ENCODE measurements at regions not wholly inside any gene's neighbourhood (a gene's known extent, or its start where the extent isn't known, plus 50 kb on each side); places are given as distances from the start of the nearest gene placed in this dataset.

DNA sequence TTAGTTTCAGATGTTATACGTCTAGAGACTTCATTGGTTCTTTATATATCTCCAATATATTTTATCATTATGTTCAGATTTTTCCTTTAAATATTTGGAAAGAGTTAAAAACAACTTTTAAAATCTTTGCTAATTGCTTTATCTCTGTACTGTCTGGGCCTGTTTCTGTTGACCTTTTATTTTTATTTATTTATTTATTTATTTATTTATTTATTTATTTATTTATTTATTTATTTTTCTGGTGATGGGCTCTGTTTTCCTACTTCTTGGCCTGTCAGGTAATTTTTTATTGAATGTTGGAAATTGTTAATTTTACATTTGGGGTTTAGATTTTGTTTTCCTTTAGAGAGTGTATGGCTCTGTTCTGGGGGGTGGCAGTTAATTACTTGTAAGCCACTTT is 279.7 kb upstream of the KAZN start:
- H3K9ac ChIP-seq (ENCODE audit: low read length), result no peak overlapping the region
- H3K27me3 ChIP-seq (ENCODE audit: control insufficient read depth in 1 of 2, insufficient read depth in 2 of 2, low read length in 2 of 2), result no peaks in the 10 kb centered on the region

DNA sequence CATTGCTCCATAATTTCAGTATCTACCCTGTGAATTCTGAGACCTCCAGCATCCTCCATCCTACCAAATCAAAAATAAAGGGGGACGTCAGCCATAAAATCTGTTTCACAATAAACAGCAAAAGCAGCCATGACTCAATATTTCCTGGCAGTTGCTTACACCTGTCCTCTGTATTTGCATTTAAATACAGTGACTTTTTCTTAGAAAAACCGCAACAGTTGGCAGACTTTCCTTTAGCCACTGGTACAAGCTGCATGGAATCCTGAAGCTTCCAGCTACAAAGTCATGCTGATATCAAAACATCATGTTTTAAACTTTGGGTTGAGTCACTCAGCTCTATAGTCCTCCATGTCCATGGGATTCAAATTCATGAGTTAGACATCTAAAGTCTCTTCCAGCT is 278.0 kb upstream of the KAZN start:
- Histone ChIP-seq H3K4me1 (ENCODE audit: insufficient read depth, low read length) (no peaks in the 10 kb centered on the region), H3K4me3 (ENCODE audit: low read depth in 1 of 2, low read length in 2 of 2) (no peak overlapping the region), H3K9ac (ENCODE audit: low read length) (no peak overlapping the region), H3K36me3 (ENCODE audit: insufficient read depth, low read length) (no peaks in the 10 kb centered on the region), H3K27me3 (ENCODE audit: control insufficient read depth in 1 of 2, insufficient read depth in 2 of 2, low read length in 2 of 2) (no peaks in the 10 kb centered on the region), H3K9me3 (ENCODE audit: low read length) (no peaks in the 10 kb centered on the region), H3K27ac (ENCODE audit: low read depth, low read length) (no peak overlapping the region)

More for the DNA sequence above, 279.7 kb upstream of the KAZN start:
- H3K4me1 ChIP-seq (ENCODE audit: insufficient read depth, low read length), result no peaks in the 10 kb centered on the region
- H3K4me3 ChIP-seq (ENCODE audit: low read depth in 1 of 2, low read length in 2 of 2), result no peak overlapping the region
- no peak overlapping the region for H3K27ac ChIP-seq (ENCODE audit: low read depth, low read length)
- no peaks in the 10 kb centered on the region for H3K9me3 ChIP-seq (ENCODE audit: low read length)
- H3K36me3 ChIP-seq (ENCODE audit: insufficient read depth, low read length), result no peaks in the 10 kb centered on the region

DNA sequence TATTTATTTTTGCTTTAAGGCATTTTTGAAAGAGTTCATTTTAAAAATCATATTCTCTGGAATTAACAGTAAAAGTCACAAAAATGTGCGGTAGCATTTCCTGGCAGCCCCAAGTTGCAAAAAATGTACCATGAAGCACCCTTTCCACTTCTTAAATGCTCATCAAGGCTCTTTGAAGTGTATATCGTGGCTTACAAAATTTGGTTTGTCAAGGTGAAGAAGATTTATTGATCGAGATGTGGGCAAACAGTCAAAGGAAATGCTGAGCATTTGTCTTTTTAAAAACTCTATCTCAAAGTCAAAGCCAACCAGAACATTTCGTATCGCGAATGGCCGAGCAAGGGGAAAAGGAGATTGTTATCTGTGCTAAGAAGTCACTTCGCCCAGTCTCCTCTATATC is 277.5 kb upstream of the KAZN start:
- Histone ChIP-seq H3K9ac (ENCODE audit: low read length) (no peak overlapping the region), H3K4me1 (ENCODE audit: insufficient read depth, low read length) (no peaks in the 10 kb centered on the region), H3K36me3 (ENCODE audit: insufficient read depth, low read length) (no peaks in the 10 kb centered on the region), H3K27me3 (ENCODE audit: control insufficient read depth in 1 of 2, insufficient read depth in 2 of 2, low read length in 2 of 2) (no peaks in the 10 kb centered on the region), H3K4me3 (ENCODE audit: low read depth in 1 of 2, low read length in 2 of 2) (no peak overlapping the region), H3K9me3 (ENCODE audit: low read length) (no peaks in the 10 kb centered on the region), H3K27ac (ENCODE audit: low read depth, low read length) (no peak overlapping the region)

DNA sequence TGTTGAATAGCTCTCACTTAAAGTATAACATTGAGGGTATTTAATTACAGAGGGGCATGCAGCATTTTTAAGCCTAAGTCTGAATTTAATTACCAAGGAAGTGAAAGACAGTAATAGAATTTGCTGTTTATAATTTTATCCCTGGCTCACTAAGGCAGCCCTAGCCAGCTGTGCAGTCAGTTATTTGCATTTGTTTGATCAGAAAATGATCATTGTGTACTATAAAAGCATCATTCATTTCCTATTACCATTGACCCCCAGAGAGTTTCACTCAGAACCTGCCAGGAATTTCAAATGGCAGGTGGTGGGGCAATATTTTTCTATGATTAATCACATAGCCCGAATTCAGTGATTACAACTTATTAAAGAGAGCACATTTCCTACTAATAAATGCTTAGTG is 277.1 kb upstream of the KAZN start:
- Histone ChIP-seq H3K27ac (ENCODE audit: low read depth, low read length) (no peak overlapping the region), H3K9ac (ENCODE audit: low read length) (no peak overlapping the region), H3K9me3 (ENCODE audit: low read length) (no peaks in the 10 kb centered on the region), H3K4me1 (ENCODE audit: insufficient read depth, low read length) (no peaks in the 10 kb centered on the region), H3K27me3 (ENCODE audit: control insufficient read depth in 1 of 2, insufficient read depth in 2 of 2, low read length in 2 of 2) (no peaks in the 10 kb centered on the region), H3K36me3 (ENCODE audit: insufficient read depth, low read length) (no peaks in the 10 kb centered on the region), H3K4me3 (ENCODE audit: low read depth in 1 of 2, low read length in 2 of 2) (no peak overlapping the region)

DNA sequence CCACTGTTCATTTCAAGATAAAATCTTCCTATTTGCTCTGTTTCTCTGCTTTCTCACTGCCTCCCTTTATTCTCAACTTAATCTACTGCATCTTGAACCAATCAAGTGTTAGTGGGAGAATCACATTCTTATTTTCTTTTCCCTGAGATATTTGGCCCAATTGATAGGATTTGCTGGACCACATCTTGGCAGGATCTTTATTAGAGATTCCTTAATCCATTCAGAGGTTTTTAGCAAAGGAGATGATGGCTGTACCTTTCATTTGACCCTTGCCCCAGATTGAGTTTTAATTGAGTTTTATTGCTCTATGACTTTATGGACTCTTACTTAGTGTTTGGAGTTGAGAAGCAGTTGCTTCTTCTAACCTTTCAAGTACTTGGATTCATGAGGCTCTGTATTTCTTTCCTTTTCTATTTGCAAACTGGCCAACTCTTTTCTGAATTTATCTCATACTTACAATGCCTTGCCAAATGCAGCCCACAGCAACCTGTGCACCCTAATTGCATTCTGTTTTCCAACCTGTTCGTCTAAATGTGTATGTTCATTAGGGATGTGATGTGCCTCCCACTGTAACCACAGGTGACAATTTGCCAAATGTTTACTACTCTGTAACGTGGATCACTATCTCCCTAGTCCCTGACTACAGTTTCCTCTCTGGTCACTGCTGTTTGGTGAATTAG is 274.8 kb upstream of the KAZN start:
- H3K9ac ChIP-seq (ENCODE audit: low read length), result no peak overlapping the region
- no peak overlapping the region for H3K27ac ChIP-seq (ENCODE audit: low read depth, low read length)
- no peaks in the 10 kb centered on the region for H3K4me1 ChIP-seq (ENCODE audit: insufficient read depth, low read length)
- H3K9me3 ChIP-seq (ENCODE audit: low read length), result no peaks in the 10 kb centered on the region
- no peak overlapping the region for H3K4me3 ChIP-seq (ENCODE audit: low read depth in 1 of 2, low read length in 2 of 2)
- no peaks in the 10 kb centered on the region for H3K36me3 ChIP-seq (ENCODE audit: insufficient read depth, low read length)
- no peaks in the 10 kb centered on the region for H3K27me3 ChIP-seq (ENCODE audit: control insufficient read depth in 1 of 2, insufficient read depth in 2 of 2, low read length in 2 of 2)

DNA sequence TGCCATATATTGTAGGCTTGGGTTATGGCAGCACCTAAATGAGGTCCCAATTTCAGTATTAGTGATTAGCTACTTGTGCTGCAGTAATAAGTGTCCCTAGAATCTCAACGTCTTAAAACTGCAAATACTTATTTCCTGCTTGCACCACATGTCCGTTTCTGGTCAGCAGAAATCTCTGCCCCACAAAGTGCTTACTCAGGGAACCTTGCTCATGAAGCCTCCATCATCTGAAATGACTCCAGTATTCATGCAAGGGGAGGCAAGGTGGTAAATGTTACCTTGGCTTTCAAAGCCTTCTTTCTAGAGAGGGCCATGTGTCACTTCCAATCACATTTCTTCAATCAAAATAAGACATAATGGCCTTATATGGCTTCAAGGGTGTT is 274.2 kb upstream of the KAZN start:
- H3K27ac ChIP-seq (ENCODE audit: low read depth, low read length), result no peak overlapping the region
- H3K4me3 ChIP-seq (ENCODE audit: low read depth in 1 of 2, low read length in 2 of 2), result no peak overlapping the region
- no peaks in the 10 kb centered on the region for H3K36me3 ChIP-seq (ENCODE audit: insufficient read depth, low read length)
- no peaks in the 10 kb centered on the region for H3K9me3 ChIP-seq (ENCODE audit: low read length)
- H3K4me1 ChIP-seq (ENCODE audit: insufficient read depth, low read length), result no peaks in the 10 kb centered on the region
- no peaks in the 10 kb centered on the region for H3K27me3 ChIP-seq (ENCODE audit: control insufficient read depth in 1 of 2, insufficient read depth in 2 of 2, low read length in 2 of 2)
- H3K9ac ChIP-seq (ENCODE audit: low read length), result no peak overlapping the region

DNA sequence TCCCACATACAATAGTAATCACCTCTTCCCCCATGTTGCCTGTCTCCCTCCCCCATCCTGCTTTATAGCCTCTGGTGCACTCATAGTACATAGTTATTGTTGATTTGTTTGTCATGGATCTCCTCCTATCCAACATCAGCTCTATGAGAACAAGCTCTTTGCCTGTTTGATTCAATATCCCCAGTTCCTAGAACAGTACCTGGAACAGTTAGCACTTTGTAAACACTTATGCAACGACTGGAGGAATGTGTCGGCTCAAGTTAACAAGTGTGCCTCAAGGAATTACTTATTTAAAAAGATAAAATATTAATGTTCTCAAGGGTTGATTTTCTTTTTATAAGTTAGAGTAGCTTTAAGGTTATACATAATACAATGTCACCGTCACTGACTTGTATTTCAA is 271.6 kb upstream of the KAZN start:
- no peaks in the 10 kb centered on the region for H3K4me1 ChIP-seq (ENCODE audit: insufficient read depth, low read length)
- no peaks in the 10 kb centered on the region for H3K27me3 ChIP-seq (ENCODE audit: control insufficient read depth in 1 of 2, insufficient read depth in 2 of 2, low read length in 2 of 2)
- H3K9me3 ChIP-seq (ENCODE audit: low read length), result no peaks in the 10 kb centered on the region
- H3K9ac ChIP-seq (ENCODE audit: low read length), result no peak overlapping the region
- H3K36me3 ChIP-seq (ENCODE audit: insufficient read depth, low read length), result no peaks in the 10 kb centered on the region
- no peak overlapping the region for H3K4me3 ChIP-seq (ENCODE audit: low read depth in 1 of 2, low read length in 2 of 2)
- no peak overlapping the region for H3K27ac ChIP-seq (ENCODE audit: low read depth, low read length)

DNA sequence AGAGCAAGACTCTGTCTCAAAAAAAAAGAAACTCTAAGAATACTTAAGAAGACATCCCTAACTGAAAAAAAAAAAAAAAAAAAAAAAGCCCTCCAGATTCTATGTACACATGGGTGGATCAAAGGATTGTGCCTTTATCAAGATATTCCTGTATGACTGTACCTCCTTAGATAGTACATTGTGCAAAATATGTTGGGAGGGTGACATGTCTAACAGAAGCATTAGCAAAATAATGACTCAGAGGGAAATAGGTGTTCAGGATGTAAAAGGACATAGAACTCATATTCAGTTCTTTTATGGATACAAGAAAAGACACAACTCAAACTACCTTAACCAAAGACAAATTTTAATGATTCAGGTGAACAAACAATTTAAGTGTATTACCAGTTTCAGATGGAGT is 269.8 kb upstream of the KAZN start:
- H3K36me3 ChIP-seq (ENCODE audit: insufficient read depth, low read length), result no peaks in the 10 kb centered on the region
- no peaks in the 10 kb centered on the region for H3K9me3 ChIP-seq (ENCODE audit: low read length)
- no peak overlapping the region for H3K27ac ChIP-seq (ENCODE audit: low read depth, low read length)
- H3K27me3 ChIP-seq (ENCODE audit: control insufficient read depth in 1 of 2, insufficient read depth in 2 of 2, low read length in 2 of 2), result no peaks in the 10 kb centered on the region
- H3K4me1 ChIP-seq (ENCODE audit: insufficient read depth, low read length), result no peaks in the 10 kb centered on the region
- H3K4me3 ChIP-seq (ENCODE audit: low read depth in 1 of 2, low read length in 2 of 2), result no peak overlapping the region
- no peak overlapping the region for H3K9ac ChIP-seq (ENCODE audit: low read length)

DNA sequence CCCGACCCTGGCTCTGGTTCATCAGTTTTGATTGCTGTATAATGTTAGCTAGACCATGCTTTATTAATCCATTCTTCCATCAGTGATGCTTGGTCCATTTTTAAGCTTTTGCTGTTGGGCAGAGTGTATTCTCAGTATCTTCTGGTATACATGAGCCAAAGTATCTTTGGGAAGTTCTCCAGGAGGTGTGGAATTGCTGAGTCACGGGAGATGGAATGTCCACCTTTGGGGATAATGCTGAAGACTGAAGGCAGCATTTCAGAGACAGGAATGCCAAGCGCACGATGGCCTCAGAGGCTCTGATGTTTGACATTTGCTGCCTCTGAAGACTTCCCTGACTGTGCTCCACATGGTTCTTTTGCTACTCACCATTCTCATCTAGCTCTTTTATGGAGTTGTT is 266.3 kb upstream of the KAZN start:
- Histone ChIP-seq H3K27ac (ENCODE audit: low read depth, low read length) (no peak overlapping the region), H3K4me1 (ENCODE audit: insufficient read depth, low read length) (no peaks in the 10 kb centered on the region), H3K9ac (ENCODE audit: low read length) (no peak overlapping the region), H3K36me3 (ENCODE audit: insufficient read depth, low read length) (no peaks in the 10 kb centered on the region), H3K9me3 (ENCODE audit: low read length) (no peaks in the 10 kb centered on the region), H3K4me3 (ENCODE audit: low read depth in 1 of 2, low read length in 2 of 2) (no peak overlapping the region), H3K27me3 (ENCODE audit: control insufficient read depth in 1 of 2, insufficient read depth in 2 of 2, low read length in 2 of 2) (no peaks in the 10 kb centered on the region)

DNA sequence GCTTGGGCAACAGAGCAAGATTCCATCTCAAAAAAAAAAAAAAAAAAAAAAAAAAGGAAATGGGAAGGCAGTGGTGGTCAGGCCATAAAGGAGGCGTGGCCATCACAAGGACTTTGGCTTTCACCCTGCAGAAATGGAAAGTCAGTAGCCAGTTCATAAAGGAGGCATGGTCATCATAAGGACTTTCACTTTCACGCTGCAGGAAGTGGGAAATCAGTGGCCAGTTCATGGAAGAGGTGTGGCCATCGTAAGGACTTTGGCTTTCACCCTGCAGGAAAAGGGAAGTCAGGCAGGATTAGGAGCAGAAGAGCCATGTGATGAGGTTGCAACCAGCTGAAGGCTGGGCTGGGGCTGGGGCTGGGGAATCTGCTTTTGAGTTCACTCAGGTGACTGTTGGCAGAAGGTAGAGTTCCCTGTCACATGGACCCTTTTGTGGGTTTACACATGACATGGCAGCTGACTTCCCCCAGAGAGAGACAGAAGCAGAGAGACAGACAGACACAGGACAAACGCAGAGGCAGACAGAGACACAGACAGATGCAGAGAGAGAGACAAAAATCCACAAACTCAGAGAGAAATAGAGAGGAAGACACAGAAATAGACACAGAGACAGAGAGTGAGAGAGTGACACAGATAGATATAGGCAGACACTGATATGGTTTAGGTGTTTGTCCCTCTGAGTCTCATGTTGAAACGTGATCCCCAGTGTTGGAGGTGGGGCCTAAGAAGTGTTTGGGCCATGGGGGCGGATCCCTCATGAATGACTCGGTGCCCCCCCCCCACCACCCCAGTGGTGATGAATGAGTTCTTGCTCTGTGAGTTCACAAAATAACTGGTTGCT is 263.9 kb upstream of the KAZN start:
- H3K4me3 ChIP-seq (ENCODE audit: low read depth in 1 of 2, low read length in 2 of 2), result no peak overlapping the region
- H3K27me3 ChIP-seq (ENCODE audit: control insufficient read depth in 1 of 2, insufficient read depth in 2 of 2, low read length in 2 of 2), result no peaks in the 10 kb centered on the region
- H3K36me3 ChIP-seq (ENCODE audit: insufficient read depth, low read length), result no peaks in the 10 kb centered on the region
- no peaks in the 10 kb centered on the region for H3K9me3 ChIP-seq (ENCODE audit: low read length)
- H3K4me1 ChIP-seq (ENCODE audit: insufficient read depth, low read length), result no peaks in the 10 kb centered on the region
- H3K27ac ChIP-seq (ENCODE audit: low read depth, low read length), result no peak overlapping the region
- no peak overlapping the region for H3K9ac ChIP-seq (ENCODE audit: low read length)

DNA sequence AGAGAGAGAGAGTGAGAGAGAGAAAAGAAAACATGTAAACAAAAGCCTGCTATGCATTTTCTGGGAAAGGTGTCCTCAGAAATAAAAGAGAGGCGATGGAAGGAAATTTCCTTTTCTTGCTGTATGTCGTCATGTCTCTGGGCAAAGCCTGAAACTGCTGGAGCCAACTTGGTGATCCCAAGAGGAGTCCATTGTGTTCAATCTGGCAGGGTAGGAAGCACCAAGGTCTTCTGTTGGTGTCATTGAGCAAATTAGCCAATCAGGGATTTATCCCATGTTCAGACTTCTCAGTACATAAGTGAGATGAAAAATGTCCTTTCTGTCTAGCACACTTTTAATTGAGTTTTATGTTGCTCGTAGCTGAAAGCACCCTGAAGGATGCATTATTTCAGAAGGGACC is 260.0 kb upstream of the KAZN start:
- Histone ChIP-seq H3K9ac (ENCODE audit: low read length) (no peak overlapping the region), H3K4me3 (ENCODE audit: low read depth in 1 of 2, low read length in 2 of 2) (no peak overlapping the region), H3K36me3 (ENCODE audit: insufficient read depth, low read length) (no peaks in the 10 kb centered on the region), H3K27me3 (ENCODE audit: control insufficient read depth in 1 of 2, insufficient read depth in 2 of 2, low read length in 2 of 2) (no peaks in the 10 kb centered on the region), H3K9me3 (ENCODE audit: low read length) (no peaks in the 10 kb centered on the region), H3K4me1 (ENCODE audit: insufficient read depth, low read length) (no peaks in the 10 kb centered on the region), H3K27ac (ENCODE audit: low read depth, low read length) (no peak overlapping the region)

DNA sequence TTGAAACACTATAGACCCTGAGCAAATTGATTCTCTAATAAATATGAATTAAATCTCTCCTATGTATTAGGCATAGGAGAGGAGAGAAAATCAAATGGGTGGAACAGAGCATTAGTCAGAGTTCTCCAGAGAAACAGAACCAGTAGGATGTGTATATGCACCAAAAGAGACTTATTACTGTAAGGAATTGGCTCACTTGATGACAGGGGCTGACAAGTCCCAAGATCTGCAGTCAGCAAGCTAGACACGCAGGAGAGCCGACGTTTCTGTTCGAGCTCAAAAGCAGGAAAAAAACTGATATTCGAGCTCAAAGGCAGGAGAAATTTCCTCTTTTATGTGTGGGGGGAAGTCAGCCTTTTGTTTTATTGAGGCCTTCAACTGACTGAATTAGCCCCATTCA is 259.2 kb upstream of the KAZN start:
- Histone ChIP-seq H3K36me3 (ENCODE audit: insufficient read depth, low read length) (no peaks in the 10 kb centered on the region), H3K4me1 (ENCODE audit: insufficient read depth, low read length) (no peaks in the 10 kb centered on the region), H3K9ac (ENCODE audit: low read length) (no peak overlapping the region), H3K9me3 (ENCODE audit: low read length) (no peaks in the 10 kb centered on the region), H3K27me3 (ENCODE audit: control insufficient read depth in 1 of 2, insufficient read depth in 2 of 2, low read length in 2 of 2) (no peaks in the 10 kb centered on the region), H3K4me3 (ENCODE audit: low read depth in 1 of 2, low read length in 2 of 2) (no peak overlapping the region), H3K27ac (ENCODE audit: low read depth, low read length) (no peak overlapping the region)
